ENCODE measurements at regions not wholly inside any gene's neighbourhood (a gene's known extent, or its start where the extent isn't known, plus 50 kb on each side); places are given as distances from the start of the nearest gene placed in this dataset.

DNA sequence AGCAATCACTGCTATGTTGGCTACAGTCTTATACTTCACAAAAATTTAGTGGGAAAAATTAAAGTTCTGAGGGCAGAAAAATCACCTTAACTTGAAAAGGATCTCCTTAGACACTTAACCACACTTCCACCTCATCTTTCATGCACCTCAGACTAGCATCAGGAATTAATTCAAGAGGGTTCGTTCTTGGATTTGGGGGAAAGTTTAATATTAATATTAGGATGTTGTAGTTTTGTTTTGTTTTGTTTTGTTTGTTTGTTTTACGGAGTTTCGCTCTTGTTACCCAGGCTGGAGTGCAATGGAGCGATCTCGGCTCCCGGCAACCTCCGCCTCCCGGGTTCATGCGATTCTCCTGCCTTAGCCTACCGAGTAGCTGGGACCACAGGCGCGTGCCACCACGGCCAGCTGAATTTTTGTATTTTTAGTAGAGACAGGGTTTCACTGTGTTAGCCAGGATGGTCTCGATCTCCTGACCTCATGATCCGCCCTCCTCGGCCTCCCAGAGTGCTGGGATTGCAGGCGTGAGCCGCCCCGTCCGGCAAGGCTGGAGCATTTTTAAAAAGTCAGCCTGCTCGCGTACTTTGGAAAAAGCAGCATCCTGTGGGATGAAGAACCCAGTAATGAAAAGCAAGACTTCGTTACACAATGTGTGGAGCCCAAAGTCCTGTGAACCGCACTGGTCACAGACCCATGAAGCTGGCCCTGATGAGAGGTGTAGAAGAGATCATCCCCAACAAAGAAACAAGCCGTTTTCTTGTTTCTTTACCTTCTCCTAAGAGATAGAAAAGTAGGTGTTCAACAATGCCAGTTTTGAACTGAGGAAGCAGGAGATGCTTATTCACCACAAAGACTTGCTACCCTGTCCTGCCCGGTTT, 194.9 kb downstream of the GPX5 start:
- TF ChIP-seq, protein P1, sequence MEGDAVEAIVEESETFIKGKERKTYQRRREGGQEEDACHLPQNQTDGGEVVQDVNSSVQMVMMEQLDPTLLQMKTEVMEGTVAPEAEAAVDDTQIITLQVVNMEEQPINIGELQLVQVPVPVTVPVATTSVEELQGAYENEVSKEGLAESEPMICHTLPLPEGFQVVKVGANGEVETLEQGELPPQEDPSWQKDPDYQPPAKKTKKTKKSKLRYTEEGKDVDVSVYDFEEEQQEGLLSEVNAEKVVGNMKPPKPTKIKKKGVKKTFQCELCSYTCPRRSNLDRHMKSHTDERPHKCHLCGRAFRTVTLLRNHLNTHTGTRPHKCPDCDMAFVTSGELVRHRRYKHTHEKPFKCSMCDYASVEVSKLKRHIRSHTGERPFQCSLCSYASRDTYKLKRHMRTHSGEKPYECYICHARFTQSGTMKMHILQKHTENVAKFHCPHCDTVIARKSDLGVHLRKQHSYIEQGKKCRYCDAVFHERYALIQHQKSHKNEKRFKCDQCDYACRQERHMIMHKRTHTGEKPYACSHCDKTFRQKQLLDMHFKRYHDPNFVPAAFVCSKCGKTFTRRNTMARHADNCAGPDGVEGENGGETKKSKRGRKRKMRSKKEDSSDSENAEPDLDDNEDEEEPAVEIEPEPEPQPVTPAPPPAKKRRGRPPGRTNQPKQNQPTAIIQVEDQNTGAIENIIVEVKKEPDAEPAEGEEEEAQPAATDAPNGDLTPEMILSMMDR (IDR thresholded peaks at IDR 0.05) = no peak
- no peak for TF ChIP-seq EZH2 (IDR thresholded peaks at IDR 0.05; ENCODE audit: borderline replicate concordance, insufficient read depth, low read depth, low read length, poor library complexity, severe bottlenecking)

All from B cell (primary cell).